ENCODE measurements at regions not wholly inside any gene's neighbourhood (a gene's known extent, or its start where the extent isn't known, plus 50 kb on each side); places are given as distances from the start of the nearest gene placed in this dataset.
"Not testable (repeated sequence)": the region's sequence is repeated elsewhere in the genome, so short reads cannot be mapped to it uniquely, and the experiment has no call there.

GRCh38 chr12:72214163-72214562 is 58.0 kb upstream of the TRHDE start:
- H3K56ac ChIP-seq (ENCODE audit: extremely low read depth, insufficient read depth, low read length): no peak overlapping the region
- BruUV-seq (replicated peaks): no TSS peak
- H3K9me3 ChIP-seq (ENCODE audit: control insufficient read depth, insufficient read depth, low read length): no peaks in the 10 kb centered on the region
- H2BK15ac ChIP-seq (ENCODE audit: low read depth, low read length): no peak overlapping the region
- H4K8ac ChIP-seq (ENCODE audit: low read depth in 2 of 2, low read length in 2 of 2): no peak overlapping the region
- H3K4ac ChIP-seq (ENCODE audit: low read depth, low read length): no peak overlapping the region
- ATAC-seq (ENCODE audit: low read depth) (no peak), DNase-seq (peak; percentile 11)
- intact Hi-C loops (cut with micrococcal nuclease): no loop called here
- no peak overlapping the region for H3K14ac ChIP-seq (replicated peaks; ENCODE audit: low read depth, low read length)
- TF ChIP-seq POLR2A (IDR thresholded peaks at IDR 0.05; ENCODE audit: low read depth, low read length) (no peak), CEBPB (IDR thresholded peaks at IDR 0.05; ENCODE audit: low read depth, low read length) (peak; percentile 95)
- no peak overlapping the region for H2AK5ac ChIP-seq (ENCODE audit: low read depth, low read length)
- H2BK5ac ChIP-seq (ENCODE audit: low read depth, low read length, poor library complexity, severe bottlenecking): no peak overlapping the region
- H3K4me2 ChIP-seq (ENCODE audit: low read depth, low read length): no peak overlapping the region; the same call in 1 of the 2 replicates
- CTCF ChIA-PET: interaction anchor here (0.5 to 1.7 kb wide), 2 partner anchors 16 to 43 kb away, joined by 3 to 6 read pairs; no protein-coding TSS in a partner anchor
- H4K20me1 ChIP-seq (ENCODE audit: insufficient read depth, low read length): no peaks in the 10 kb centered on the region
- H2BK20ac ChIP-seq (ENCODE audit: low read depth, low read length): no peak overlapping the region
- H3K9ac ChIP-seq (ENCODE audit: low read depth, low read length): no peak overlapping the region
- no peaks in the 10 kb centered on the region for H3K79me1 ChIP-seq (ENCODE audit: low read depth in 1 of 2, low read length in 2 of 2)
- H3K36me3 ChIP-seq (ENCODE audit: control insufficient read depth, insufficient read depth, low read length): no peaks in the 10 kb centered on the region
- H3K18ac ChIP-seq (ENCODE audit: low read depth, low read length): no peak overlapping the region
- POLR2A ChIA-PET (ENCODE audit: unreplicated experiment): no interaction called here
- H3K4me3 ChIP-seq (ENCODE audit: insufficient read depth, low read depth, low read length): no peak overlapping the region
- H2AK9ac ChIP-seq (replicated peaks; ENCODE audit: low read depth, low read length, poor library complexity): no peak overlapping the region
- no peak overlapping the region for H2BK120ac ChIP-seq (ENCODE audit: low read depth, low read length)
- no peak overlapping the region for H4K91ac ChIP-seq (ENCODE audit: insufficient read depth, low read depth, low read length)
- no peak overlapping the region for H2AFZ ChIP-seq (replicated peaks; ENCODE audit: low read length, poor library complexity)
- no peak overlapping the region for H3K23ac ChIP-seq (ENCODE audit: low read depth, low read length)
- H4K5ac ChIP-seq (ENCODE audit: low read depth, low read length): no peak overlapping the region
- in situ Hi-C loops (cut with MboI; ENCODE audit: low sequenced_read_pairs): no loop called here
- no peak overlapping the region for H3K27ac ChIP-seq (ENCODE audit: insufficient read depth, low read length)
- no CpG with 5 or more reads among the region's 4 CpGs for WGBS, 2 experiments (ENCODE audit: extremely low coverage in 2 of 2, insufficient read length in 1 of 2)
- dilution Hi-C loops (cut with HindIII; ENCODE audit: low sequenced_read_pairs, unreplicated experiment): no loop called here
- no peaks in the 10 kb centered on the region; the same call in 1 of the 2 replicates for H3K9me1 ChIP-seq (ENCODE audit: insufficient read depth, low read length)
- no peaks in the 10 kb centered on the region for H3K27me3 ChIP-seq (ENCODE audit: control insufficient read depth, insufficient read depth, low read length)
- no peaks in the 10 kb centered on the region for H3K4me1 ChIP-seq (ENCODE audit: control insufficient read depth, insufficient read depth, low read length)

- H3K79me1 ChIP-seq (ENCODE audit: low read depth in 1 of 2, low read length in 2 of 2); H4K5ac ChIP-seq (ENCODE audit: low read depth, low read length); H2BK120ac ChIP-seq (ENCODE audit: low read depth, low read length); H3K27ac ChIP-seq (ENCODE audit: insufficient read depth, low read length); H3K23ac ChIP-seq (ENCODE audit: low read depth, low read length); H2BK20ac ChIP-seq (ENCODE audit: low read depth, low read length); CTCF ChIA-PET; H2AFZ ChIP-seq (replicated peaks; ENCODE audit: low read length, poor library complexity); H3K36me3 ChIP-seq (ENCODE audit: control insufficient read depth, insufficient read depth, low read length); H3K4me1 ChIP-seq (ENCODE audit: control insufficient read depth, insufficient read depth, low read length); H2BK15ac ChIP-seq (ENCODE audit: low read depth, low read length); in situ Hi-C loops (cut with MboI; ENCODE audit: low sequenced_read_pairs); H4K20me1 ChIP-seq (ENCODE audit: insufficient read depth, low read length); H3K9me3 ChIP-seq (ENCODE audit: control insufficient read depth, insufficient read depth, low read length); H3K4me3 ChIP-seq (ENCODE audit: insufficient read depth, low read depth, low read length); DNase-seq; H2AK5ac ChIP-seq (ENCODE audit: low read depth, low read length); POLR2A ChIA-PET (ENCODE audit: unreplicated experiment); H3K56ac ChIP-seq (ENCODE audit: extremely low read depth, insufficient read depth, low read length); ATAC-seq (ENCODE audit: low read depth); H3K9me1 ChIP-seq (ENCODE audit: insufficient read depth, low read length); BruUV-seq (replicated peaks); dilution Hi-C loops (cut with HindIII; ENCODE audit: low sequenced_read_pairs, unreplicated experiment); H3K27me3 ChIP-seq (ENCODE audit: control insufficient read depth, insufficient read depth, low read length); H3K4me2 ChIP-seq (ENCODE audit: low read depth, low read length); H3K9ac ChIP-seq (ENCODE audit: low read depth, low read length); intact Hi-C loops (cut with micrococcal nuclease); H3K4ac ChIP-seq (ENCODE audit: low read depth, low read length); H2BK5ac ChIP-seq (ENCODE audit: low read depth, low read length, poor library complexity, severe bottlenecking); H3K18ac ChIP-seq (ENCODE audit: low read depth, low read length); H4K91ac ChIP-seq (ENCODE audit: insufficient read depth, low read depth, low read length); H3K14ac ChIP-seq (replicated peaks; ENCODE audit: low read depth, low read length); H4K8ac ChIP-seq (ENCODE audit: low read depth in 2 of 2, low read length in 2 of 2); H2AK9ac ChIP-seq (replicated peaks; ENCODE audit: low read depth, low read length, poor library complexity): not testable (repeated sequence)
- no CpG with 5 or more reads among the region's 3 CpGs for WGBS, 2 experiments (ENCODE audit: extremely low coverage in 2 of 2, insufficient read length in 1 of 2)
Observed at GRCh38 chr12:72215287-72215686, 56.9 kb upstream of the TRHDE start.
